ENCODE measurements at regions not wholly inside any gene's neighbourhood (a gene's known extent, or its start where the extent isn't known, plus 50 kb on each side); places are given as distances from the start of the nearest gene placed in this dataset.

DNA sequence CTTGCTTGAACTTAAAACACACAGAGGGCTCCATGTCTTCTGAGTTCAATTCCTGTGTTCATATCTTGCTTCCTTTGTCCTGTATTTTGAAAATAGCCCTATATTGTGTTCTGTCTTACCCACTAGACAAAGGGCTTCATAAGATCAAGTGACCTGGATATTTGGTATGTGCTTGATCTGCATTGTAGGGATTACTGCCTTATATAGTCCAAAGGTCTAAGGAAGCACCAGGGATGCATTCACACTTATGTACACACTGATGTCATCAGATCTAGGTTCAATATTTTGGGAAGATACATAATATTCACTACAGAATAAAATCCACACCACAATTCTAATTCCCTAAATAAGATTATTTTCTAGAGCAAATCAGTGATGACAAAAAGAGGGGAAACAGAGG lies 278.0 kb upstream of the KYNU start:
- no peak for TF ChIP-seq CTCF (IDR thresholded peaks at IDR 0.05; ENCODE audit: low read depth, low read length, missing control alignments)
- no peak for DNase-seq (ENCODE audit: low read depth)
- no peak overlapping the region for H3K4me3 ChIP-seq (ENCODE audit: low read depth, low read length)

DNA sequence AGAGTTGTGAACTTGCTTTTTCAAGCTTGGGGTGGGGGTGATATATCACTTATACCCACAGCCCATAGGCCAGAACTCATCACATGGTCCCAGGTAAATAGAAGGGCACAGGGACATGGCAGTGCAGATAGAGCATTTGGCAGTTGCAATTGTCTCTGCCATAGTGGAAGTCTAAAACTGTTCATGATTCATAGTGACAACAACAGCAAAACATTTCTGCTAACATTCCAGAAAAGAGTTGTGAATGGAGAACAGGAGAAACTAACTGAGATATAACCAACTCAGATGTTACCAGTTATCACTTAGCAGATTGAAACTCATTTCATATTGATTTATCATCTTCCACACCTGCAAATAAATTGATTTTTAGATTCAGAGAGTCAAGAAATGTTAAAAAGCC lies 278.6 kb upstream of the KYNU start:
- no peak for TF ChIP-seq CTCF (IDR thresholded peaks at IDR 0.05; ENCODE audit: low read depth, low read length, missing control alignments)

DNA sequence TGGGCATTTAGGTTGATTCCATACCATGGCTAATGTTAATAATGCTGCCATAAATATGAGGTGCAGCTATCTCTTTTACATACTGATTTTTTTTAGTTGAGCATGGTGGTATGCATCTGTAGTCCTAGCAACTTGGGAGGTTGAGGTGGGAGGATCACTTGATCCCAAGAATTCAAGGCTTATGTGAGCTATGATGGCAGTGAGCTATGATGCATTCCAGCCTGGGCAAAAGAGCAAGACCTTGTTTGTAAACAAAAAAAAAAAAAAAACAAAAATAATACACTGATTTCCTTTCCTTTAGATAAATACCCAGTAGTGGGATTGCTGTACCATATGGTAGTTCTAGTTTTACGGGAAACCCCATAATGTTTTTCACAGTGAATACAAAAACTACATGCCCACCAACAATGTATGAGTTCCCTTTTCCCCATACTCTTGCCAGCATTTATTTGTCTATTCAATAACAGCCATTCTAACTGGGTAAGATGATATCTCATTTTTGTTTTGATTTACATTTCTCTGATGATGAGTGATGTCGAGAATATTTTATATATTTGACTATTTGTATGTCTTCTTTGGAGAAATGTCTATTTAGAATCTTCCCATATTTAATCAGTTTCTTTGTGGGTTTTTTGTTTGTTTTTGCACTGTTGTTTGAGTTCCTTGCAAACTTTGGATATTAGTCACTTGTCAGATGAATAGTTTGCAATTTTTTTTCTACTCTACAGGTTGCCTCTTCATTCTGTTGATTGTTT lies 281.0 kb upstream of the KYNU start:
- DNase-seq (ENCODE audit: low read depth), result no peak
- no peak for TF ChIP-seq CTCF (IDR thresholded peaks at IDR 0.05; ENCODE audit: low read depth, low read length, missing control alignments)
- no peak overlapping the region for H3K4me3 ChIP-seq (ENCODE audit: low read depth, low read length)

More for the DNA sequence above, 278.6 kb upstream of the KYNU start:
- no peak for DNase-seq (ENCODE audit: low read depth)
- H3K4me3 ChIP-seq (ENCODE audit: low read depth, low read length), result no peak overlapping the region

DNA sequence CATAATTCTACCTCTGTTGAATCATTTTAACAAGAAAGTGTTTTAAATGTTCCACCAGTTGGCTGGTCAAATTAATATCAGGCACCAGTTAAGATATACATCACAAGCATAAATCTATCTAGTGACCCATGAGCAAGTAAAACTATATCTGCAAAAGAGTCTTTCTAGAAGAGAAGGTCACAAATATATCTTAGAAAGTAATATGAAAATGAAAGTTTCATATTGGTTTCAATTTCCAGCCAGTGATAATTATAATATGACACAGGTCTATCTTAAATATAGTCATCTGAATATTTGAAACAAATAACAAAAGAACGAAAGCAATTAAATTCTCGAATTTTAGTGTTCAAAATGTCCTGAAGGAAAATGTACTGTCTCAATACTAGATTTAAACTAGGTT lies 282.5 kb upstream of the KYNU start:
- no peak overlapping the region for H3K4me3 ChIP-seq (ENCODE audit: low read depth, low read length)
- no peak for TF ChIP-seq CTCF (IDR thresholded peaks at IDR 0.05; ENCODE audit: low read depth, low read length, missing control alignments)
- DNase-seq (ENCODE audit: low read depth), result no peak

GRCh38 chr2:142592171-142592570 lies 285.3 kb upstream of the KYNU start:
- no peak overlapping the region for H3K4me3 ChIP-seq (ENCODE audit: low read depth, low read length)
- TF ChIP-seq CTCF (IDR thresholded peaks at IDR 0.05; ENCODE audit: low read depth, low read length, missing control alignments), result no peak
- no peak for DNase-seq (ENCODE audit: low read depth)

- no peak for TF ChIP-seq CTCF (IDR thresholded peaks at IDR 0.05; ENCODE audit: low read depth, low read length, missing control alignments)
- H3K4me3 ChIP-seq (ENCODE audit: low read depth, low read length), result no peak overlapping the region
- DNase-seq (ENCODE audit: low read depth), result no peak
Observed at GRCh38 chr2:142591420-142591819, 286.0 kb upstream of the KYNU start.

GRCh38 chr2:142588269-142588668 lies 289.2 kb upstream of the KYNU start:
- no peak for TF ChIP-seq CTCF (IDR thresholded peaks at IDR 0.05; ENCODE audit: low read depth, low read length, missing control alignments)
- DNase-seq (ENCODE audit: low read depth), result no peak
- no peak overlapping the region for H3K4me3 ChIP-seq (ENCODE audit: low read depth, low read length)

All from GM12864 (cell line).